ENCODE measurements at regions not wholly inside any gene's neighbourhood (a gene's known extent, or its start where the extent isn't known, plus 50 kb on each side); places are given as distances from the start of the nearest gene placed in this dataset.

- TF ChIP-seq CTCF (IDR thresholded peaks at IDR 0.05; ENCODE audit: insufficient read depth, low read depth, low read length), result no peak
- ChIA-PET POLR2A (interaction anchor here (0.6 kb wide), 2 partner anchors 30 to 539 kb away, joined by 7 to 8 read pairs; no protein-coding TSS in a partner anchor), CTCF (interaction anchor here (0.6 to 1.4 kb wide), 6 partner anchors 11 to 1458 kb away, joined by 3 read pairs; no protein-coding TSS in a partner anchor)
- DNase-seq (ENCODE audit: low read depth), result no peak
- Histone ChIP-seq H3K4me3 (ENCODE audit: low read depth, low read length) (no peak overlapping the region), H3K36me3 (ENCODE audit: control insufficient read depth, insufficient read depth, low read length) (no peaks in the 10 kb centered on the region), H3K27me3 (ENCODE audit: control insufficient read depth, insufficient read depth, low read length) (no peaks in the 10 kb centered on the region)
These were observed 366.9 kb downstream of the KLF12 start for GRCh38 chr13:73767191-73767741.

GRCh38 chr13:73765651-73766384 is 368.4 kb downstream of the KLF12 start:
- CTCF ChIA-PET, result interaction anchor here (1.2 kb wide), 1 partner anchor 8 kb away, joined by 3 read pairs; no protein-coding TSS in a partner anchor
- no peak for DNase-seq (ENCODE audit: low read depth)
- POLR2A ChIA-PET, result no interaction called here
- Histone ChIP-seq H3K36me3 (ENCODE audit: control insufficient read depth, insufficient read depth, low read length) (no peaks in the 10 kb centered on the region), H3K27me3 (ENCODE audit: control insufficient read depth, insufficient read depth, low read length) (no peaks in the 10 kb centered on the region), H3K4me3 (ENCODE audit: low read depth, low read length) (no peak overlapping the region)
- TF ChIP-seq CTCF (IDR thresholded peaks at IDR 0.05; ENCODE audit: insufficient read depth, low read depth, low read length), result no peak

GRCh38 chr13:73759434-73759833 is 374.8 kb downstream of the KLF12 start:
- DNase-seq (ENCODE audit: low read depth), result no peak
- CTCF ChIA-PET, result no interaction called here
- no peak for TF ChIP-seq CTCF (IDR thresholded peaks at IDR 0.05; ENCODE audit: insufficient read depth, low read depth, low read length)

GRCh38 chr13:73757481-73758233 is 376.5 kb downstream of the KLF12 start:
- no peaks in the 10 kb centered on the region for H3K27me3 ChIP-seq (ENCODE audit: control insufficient read depth, insufficient read depth, low read length)
- DNase-seq (ENCODE audit: low read depth), result no peak
- CTCF ChIA-PET, result interaction anchor here (0.6 kb wide), 1 partner anchor 8 kb away, joined by 3 read pairs; no protein-coding TSS in a partner anchor
- no peak for TF ChIP-seq CTCF (IDR thresholded peaks at IDR 0.05; ENCODE audit: insufficient read depth, low read depth, low read length)
- H3K36me3 ChIP-seq (ENCODE audit: control insufficient read depth, insufficient read depth, low read length), result no peaks in the 10 kb centered on the region
- POLR2A ChIA-PET, result no interaction called here
- no peak overlapping the region for H3K4me3 ChIP-seq (ENCODE audit: low read depth, low read length)

More at GRCh38 chr13:73759434-73759833, 374.8 kb downstream of the KLF12 start:
- POLR2A ChIA-PET, result interaction anchor here (0.6 kb wide), 1 partner anchor 1443 kb away, joined by 3 read pairs; no protein-coding TSS in a partner anchor
- Histone ChIP-seq H3K36me3 (ENCODE audit: control insufficient read depth, insufficient read depth, low read length) (no peaks in the 10 kb centered on the region), H3K4me3 (ENCODE audit: low read depth, low read length) (no peak overlapping the region), H3K27me3 (ENCODE audit: control insufficient read depth, insufficient read depth, low read length) (no peaks in the 10 kb centered on the region)
